Right kidney (tissue), 1 donor: ENCODE measurements at regions not wholly inside any gene's neighbourhood (a gene's known extent, or its start where the extent isn't known, plus 50 kb on each side); places are given as distances from the start of the nearest gene placed in this dataset.
"Not testable (repeated sequence)": the region's sequence is repeated elsewhere in the genome, so short reads cannot be mapped to it uniquely, and the experiment has no call there.

Experiments
- DNase-seq: peaks from one replicate; pipeline ENCODE4 v3.0.0-alpha.2; 2016

- DNase-seq = peak; percentile 79
Observed at GRCh38 chr1:234957330-234958065, 171.1 kb downstream of the TOMM20 start.

- peak; percentile 74 for DNase-seq
Observed at GRCh38 chr1:234956821-234957329, 171.8 kb downstream of the TOMM20 start.

GRCh38 chr1:234955107-234955731 lies 173.4 kb downstream of the TOMM20 start:
- DNase-seq = peak; percentile 63

GRCh38 chr1:234954613-234955012 lies 174.0 kb downstream of the TOMM20 start:
- no peak for DNase-seq

GRCh38 chr1:234953655-234954405 lies 174.8 kb downstream of the TOMM20 start:
- no peak for DNase-seq

- DNase-seq = no peak
Observed at GRCh38 chr1:234950598-234950997, 178.0 kb downstream of the TOMM20 start.

- not testable (repeated sequence) for DNase-seq
Observed at GRCh38 chr1:234949528-234949927, 179.1 kb downstream of the TOMM20 start.

- DNase-seq = no peak
Observed at GRCh38 chr1:234944439-234945344, 183.9 kb downstream of the TOMM20 start.

GRCh38 chr1:234943836-234944402 lies 184.7 kb downstream of the TOMM20 start:
- no peak for DNase-seq

GRCh38 chr1:234942879-234943506 lies 185.6 kb downstream of the TOMM20 start:
- no peak for DNase-seq

- DNase-seq = no peak
Observed at GRCh38 chr1:234942012-234942332, 186.7 kb downstream of the TOMM20 start.

GRCh38 chr1:234941321-234942011 lies 187.2 kb downstream of the TOMM20 start:
- DNase-seq = no peak

GRCh38 chr1:234940841-234941240 lies 187.8 kb downstream of the TOMM20 start:
- DNase-seq = no peak

- no peak for DNase-seq
Observed at GRCh38 chr1:234938924-234939323, 189.7 kb downstream of the TOMM20 start.

GRCh38 chr1:234938135-234938534 lies 190.5 kb downstream of the TOMM20 start:
- DNase-seq = no peak

GRCh38 chr1:234936612-234937389 lies 191.8 kb downstream of the TOMM20 start:
- no peak for DNase-seq

- no peak for DNase-seq
Observed at GRCh38 chr1:234934611-234935033, 194.0 kb downstream of the TOMM20 start.

GRCh38 chr1:234933475-234933874 lies 195.2 kb downstream of the TOMM20 start:
- no peak for DNase-seq

GRCh38 chr1:234932511-234933430 lies 195.9 kb downstream of the TOMM20 start:
- no peak for DNase-seq
